Liver (tissue), 8 donors: ENCODE measurements at regions not wholly inside any gene's neighbourhood (a gene's known extent, or its start where the extent isn't known, plus 50 kb on each side); places are given as distances from the start of the nearest gene placed in this dataset.

Experiments
- DNase-seq: peaks from one replicate; pipeline ENCODE4 v3.0.0-alpha.2; 2017; ENCODE audit warnings: low spot score
- H3K27ac ChIP-seq, 2 donors: one replicate each; pipeline ENCODE4 v1.7.0; 2013; ENCODE audit warnings: inconsistent platforms in 2 of 2, low read length in 2 of 2, control low read depth in 1 of 2, low read depth in 1 of 2, mild to moderate bottlenecking in 1 of 2
- H3K27me3 ChIP-seq, 4 donors: one replicate each; pipeline versions ENCODE4 v1.6.1 to v1.7.0; 2013; ENCODE audit warnings: low read length in 3 of 4, inconsistent platforms in 1 of 4, mild to moderate bottlenecking in 1 of 4, moderate library complexity in 1 of 4; ENCODE audit not compliant: control insufficient read depth in 4 of 4, insufficient read depth in 4 of 4
- H3K36me3 ChIP-seq, 4 donors: one replicate each; pipeline versions ENCODE4 v1.6.1 to v1.7.0; 2013; ENCODE audit warnings: low read length in 3 of 4, mild to moderate bottlenecking in 3 of 4, low read depth in 1 of 4, moderate library complexity in 1 of 4; ENCODE audit not compliant: control insufficient read depth in 4 of 4, insufficient read depth in 3 of 4
- H3K4me1 ChIP-seq, 4 donors: one replicate each; pipeline versions ENCODE4 v1.6.1 to v1.7.0; 2013; ENCODE audit warnings: low read length in 3 of 4, mild to moderate bottlenecking in 3 of 4, moderate library complexity in 1 of 4; ENCODE audit not compliant: control insufficient read depth in 4 of 4, insufficient read depth in 4 of 4
- H3K4me3 ChIP-seq, 3 donors: one replicate each; pipeline versions ENCODE4 v1.6.1 to v1.7.0; 2013; ENCODE audit warnings: low read length in 3 of 3, control low read depth in 1 of 3, low read depth in 1 of 3, mild to moderate bottlenecking in 1 of 3
- H3K9ac ChIP-seq, 2 donors: one replicate each; pipeline ENCODE4 v1.7.0; 2013; ENCODE audit warnings: low read length in 2 of 2, mild to moderate bottlenecking in 2 of 2, moderate library complexity in 2 of 2, control low read depth in 1 of 2, low read depth in 1 of 2
- H3K9me3 ChIP-seq, 4 donors: one replicate each; pipeline versions ENCODE4 v1.6.1 to v1.7.0; 2013; ENCODE audit warnings: low read length in 3 of 4; ENCODE audit not compliant: control insufficient read depth in 4 of 4
- ATF3 ChIP-seq: IDR thresholded peaks from 2 replicates; pipeline ENCODE4 v1.6.1; 2016; ENCODE audit warnings: antibody characterized with exemption
- EGR1 ChIP-seq, 2 donors: IDR thresholded peaks; 2 replicates each; pipeline ENCODE4 v1.6.1; 2016 to 2018; ENCODE audit warnings: antibody characterized with exemption in 2 of 2, low read depth in 2 of 2
- FOXA1 ChIP-seq: IDR thresholded peaks from 2 replicates; pipeline ENCODE4 v1.6.1; 2016; ENCODE audit warnings: antibody characterized with exemption
- FOXA2 ChIP-seq: IDR thresholded peaks from 2 replicates; pipeline ENCODE4 v1.6.1; 2016; ENCODE audit warnings: antibody characterized with exemption
- GABPA ChIP-seq, 2 donors: IDR thresholded peaks in 1 of 2; conservative IDR thresholded peaks in 1 of 2; 2 replicates each; pipeline ENCODE4 v1.6.1; 2016; ENCODE audit warnings: antibody characterized with exemption in 2 of 2, mild to moderate bottlenecking in 1 of 2, moderate library complexity in 1 of 2
- HNF4A ChIP-seq, 2 donors: conservative IDR thresholded peaks; 2 replicates each; pipeline ENCODE4 v1.6.1; 2016; ENCODE audit warnings: antibody characterized with exemption in 2 of 2, mild to moderate bottlenecking in 2 of 2
- HNF4G ChIP-seq: IDR thresholded peaks from 2 replicates; pipeline ENCODE4 v1.6.1; 2016; ENCODE audit warnings: antibody characterized with exemption
- JUND ChIP-seq, 2 donors: IDR thresholded peaks; 2 replicates each; pipeline ENCODE4 v1.6.1; 2016; ENCODE audit warnings: antibody characterized with exemption in 2 of 2
- MAX ChIP-seq: IDR thresholded peaks from 2 replicates; pipeline ENCODE4 v1.6.1; 2016; ENCODE audit warnings: antibody characterized with exemption
- NR2F2 ChIP-seq: IDR thresholded peaks from 2 replicates; pipeline ENCODE4 v1.6.1; 2016; ENCODE audit warnings: antibody characterized with exemption
- RAD21 ChIP-seq, 2 donors: IDR thresholded peaks; 2 replicates each; pipeline ENCODE4 v1.6.1; 2016; ENCODE audit warnings: antibody characterized with exemption in 2 of 2, mild to moderate bottlenecking in 2 of 2
- REST ChIP-seq: IDR thresholded peaks from 2 replicates; pipeline ENCODE4 v1.6.1; 2016; ENCODE audit warnings: antibody characterized with exemption, mild to moderate bottlenecking
- RXRA ChIP-seq, 2 donors: IDR thresholded peaks; 2 replicates each; pipeline ENCODE4 v1.6.1; 2017 to 2018; ENCODE audit warnings: antibody characterized with exemption in 2 of 2, mild to moderate bottlenecking in 1 of 2
- SP1 ChIP-seq: IDR thresholded peaks from 2 replicates; pipeline ENCODE4 v1.6.1; 2018; ENCODE audit warnings: antibody characterized with exemption, mild to moderate bottlenecking
- TAF1 ChIP-seq: conservative IDR thresholded peaks from 2 replicates; pipeline ENCODE4 v1.6.1; 2016; ENCODE audit warnings: antibody characterized with exemption, mild to moderate bottlenecking
- YY1 ChIP-seq: IDR thresholded peaks from 2 replicates; pipeline ENCODE4 v1.6.1; 2016; ENCODE audit warnings: antibody characterized with exemption, mild to moderate bottlenecking
- ZBTB33 ChIP-seq: IDR thresholded peaks from 2 replicates; pipeline ENCODE4 v1.6.1; 2016; ENCODE audit warnings: antibody characterized with exemption
- WGBS: extraction: QIAGEN DNeasy Blood & Tissue Kit; methylation state at CpG from one replicate; pipeline ENCODE4 v1.1.7; 2013; 5-methylcytosine and 5-hydroxymethylcytosine counted together
- TF ChIP-seq, protein P1 (sequence below): fragments of 150-350 bp; IDR thresholded peaks from 2 replicates; pipeline ENCODE4 v1.5.1; 2017; ENCODE audit warnings: improper control_type of control experiment, low read depth, low read length; ENCODE audit not compliant: missing input control
- donor health status: healthy.
- donor health status: healthy.
- donor health status: healthy.
- donor health status: healthy.
- donor health status: healthy.

GRCh38 chr3:194536871-194537637 is 50.3 kb upstream of the ATP13A3 start:
- peak overlapping the region; percentile 88 to 89 for H3K27ac ChIP-seq
- 19% methylated on average over 2 of the region's 2 CpGs for WGBS
- H3K9me3 ChIP-seq = peaks cover 0 to 6% (median 4%) of the 10 kb centered on the region in 4 donors
- no peak overlapping the region for H3K4me3 ChIP-seq
- peaks cover 0 to 27% (median 17%) of the 10 kb centered on the region in 4 donors for H3K4me1 ChIP-seq
- no peaks in the 10 kb centered on the region for H3K36me3 ChIP-seq
- H3K27me3 ChIP-seq = no peaks in the 10 kb centered on the region
- peak; percentile 83 for TF ChIP-seq FOXA1
- peak in 1 of 2 donors; percentile 63 for TF ChIP-seq EGR1 (IDR thresholded peaks at IDR 0.05; ENCODE audit: low read depth in 2 of 2)
- TF ChIP-seq JUND (IDR thresholded peaks at IDR 0.05) = peak; percentile 49 to 73
- TF ChIP-seq RAD21 (IDR thresholded peaks at IDR 0.05) = peak; percentile 39 to 57
- peak; percentile 52 for TF ChIP-seq YY1
- peak; percentile 99 for TF ChIP-seq HNF4G
- TF ChIP-seq TAF1 = peak; percentile 64
- peak; percentile 71 for TF ChIP-seq ATF3
- TF ChIP-seq, protein P1, sequence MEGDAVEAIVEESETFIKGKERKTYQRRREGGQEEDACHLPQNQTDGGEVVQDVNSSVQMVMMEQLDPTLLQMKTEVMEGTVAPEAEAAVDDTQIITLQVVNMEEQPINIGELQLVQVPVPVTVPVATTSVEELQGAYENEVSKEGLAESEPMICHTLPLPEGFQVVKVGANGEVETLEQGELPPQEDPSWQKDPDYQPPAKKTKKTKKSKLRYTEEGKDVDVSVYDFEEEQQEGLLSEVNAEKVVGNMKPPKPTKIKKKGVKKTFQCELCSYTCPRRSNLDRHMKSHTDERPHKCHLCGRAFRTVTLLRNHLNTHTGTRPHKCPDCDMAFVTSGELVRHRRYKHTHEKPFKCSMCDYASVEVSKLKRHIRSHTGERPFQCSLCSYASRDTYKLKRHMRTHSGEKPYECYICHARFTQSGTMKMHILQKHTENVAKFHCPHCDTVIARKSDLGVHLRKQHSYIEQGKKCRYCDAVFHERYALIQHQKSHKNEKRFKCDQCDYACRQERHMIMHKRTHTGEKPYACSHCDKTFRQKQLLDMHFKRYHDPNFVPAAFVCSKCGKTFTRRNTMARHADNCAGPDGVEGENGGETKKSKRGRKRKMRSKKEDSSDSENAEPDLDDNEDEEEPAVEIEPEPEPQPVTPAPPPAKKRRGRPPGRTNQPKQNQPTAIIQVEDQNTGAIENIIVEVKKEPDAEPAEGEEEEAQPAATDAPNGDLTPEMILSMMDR = no peak
- peak; percentile 98 to 99 for TF ChIP-seq HNF4A (conservative IDR thresholded peaks at IDR 0.05)
- TF ChIP-seq FOXA2 = peak; percentile 86
- TF ChIP-seq GABPA (IDR thresholded peaks at IDR 0.05 in 1 of 2, conservative IDR thresholded peaks at IDR 0.05 in 1 of 2) = peak in 1 of 2 donors; percentile 30
- TF ChIP-seq SP1 = peak; percentile 100
- no peak for TF ChIP-seq NR2F2
- peak; percentile 74 to 89 for TF ChIP-seq RXRA (IDR thresholded peaks at IDR 0.05)
- TF ChIP-seq MAX = peak; percentile 88
- peak; percentile 81 for TF ChIP-seq ZBTB33
- peak; percentile 88 for TF ChIP-seq REST
- DNase-seq = no peak
- peak overlapping the region in 1 of 2 donors; percentile 66 for H3K9ac ChIP-seq
